SJSA1 (cell line): ENCODE measurements at regions not wholly inside any gene's neighbourhood (a gene's known extent, or its start where the extent isn't known, plus 50 kb on each side); places are given as distances from the start of the nearest gene placed in this dataset.

Experiments
- DNase-seq, 2 experiments: peaks; one replicate each; pipeline ENCODE4 v3.0.0-alpha.2; 2015 to 2020; ENCODE audit warnings: low spot score in 2 of 2, low read depth in 1 of 2
- H3K27ac ChIP-seq: fragments of 250-450 bp; sonication (Bioruptor Pico); 2 replicates; pipeline ENCODE4 v1.5.1; 2020; ENCODE audit warnings: mild to moderate bottlenecking, moderate library complexity
- H3K27me3 ChIP-seq: fragments of 250-450 bp; sonication (Bioruptor Pico); replicated peaks from 2 replicates; pipeline ENCODE4 v1.5.1; 2020; ENCODE audit warnings: mild to moderate bottlenecking, moderate library complexity
- H3K36me3 ChIP-seq: fragments of 250-450 bp; sonication (Bioruptor Pico); 2 replicates; pipeline ENCODE4 v1.5.1; 2020; ENCODE audit warnings: mild to moderate bottlenecking
- H3K4me1 ChIP-seq: fragments of 250-450 bp; sonication (Bioruptor Pico); replicated peaks from 2 replicates; pipeline ENCODE4 v1.6.1; 2021; ENCODE audit warnings: mild to moderate bottlenecking
- H3K4me3 ChIP-seq: fragments of 250-450 bp; sonication (Bioruptor Pico); 2 replicates; pipeline ENCODE4 v1.5.1; 2020; ENCODE audit warnings: mild to moderate bottlenecking
- H3K9me3 ChIP-seq: fragments of 250-450 bp; sonication (Bioruptor Pico); replicated peaks from 2 replicates; pipeline ENCODE4 v1.5.1; 2020; ENCODE audit warnings: mild to moderate bottlenecking

DNA sequence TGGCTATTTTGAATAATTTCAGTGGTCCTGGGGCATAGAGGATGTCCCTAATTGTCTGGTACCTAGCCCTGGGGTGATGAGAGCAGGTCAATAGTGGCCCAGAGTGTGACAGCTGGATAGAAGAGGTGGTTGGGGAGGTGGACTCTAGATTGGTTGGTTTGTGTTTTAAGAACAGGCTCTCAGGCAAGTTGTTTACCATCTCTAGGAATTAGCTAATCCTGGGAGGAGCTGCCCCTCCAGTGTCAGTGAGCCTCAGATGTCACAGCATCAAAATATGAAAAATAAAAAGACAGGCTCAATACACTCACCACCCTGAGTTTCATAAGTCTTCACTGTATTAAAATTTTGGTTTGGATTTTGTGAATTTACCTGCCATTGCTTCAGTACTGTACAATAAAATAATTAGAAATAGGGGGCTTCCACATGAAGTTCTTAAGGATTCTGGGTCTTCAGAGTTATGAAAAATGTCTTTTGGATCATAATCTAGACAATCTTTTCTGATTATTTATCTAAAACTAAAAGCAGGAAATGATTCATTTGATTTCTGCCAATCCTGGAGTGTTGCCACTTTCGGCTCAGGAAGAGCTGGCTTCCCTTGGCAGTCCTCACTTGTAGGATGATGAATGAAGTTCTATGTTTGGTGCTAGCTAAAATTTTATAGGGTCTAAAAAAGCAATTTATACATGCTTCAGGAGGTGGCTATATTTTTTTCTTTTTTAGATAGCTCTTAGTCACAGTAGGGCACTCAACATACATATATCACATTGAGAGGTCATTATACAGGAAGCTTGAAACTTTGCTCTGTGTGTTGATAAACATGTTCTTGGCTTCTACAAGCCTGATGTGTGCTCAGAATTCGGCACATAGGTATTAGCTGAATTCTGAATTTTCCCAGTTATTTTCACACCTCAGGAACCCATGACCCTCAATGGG, 395.1 kb downstream of the RAB28 start:
- H3K4me1 ChIP-seq, result no peaks in the 10 kb centered on the region
- H3K9me3 ChIP-seq, result no peaks in the 10 kb centered on the region
- no peak overlapping the region for H3K27ac ChIP-seq
- no peak for DNase-seq
- H3K4me3 ChIP-seq, result no peak overlapping the region
- H3K27me3 ChIP-seq, result 0 out of 2 replicates have a peak, but pooled peaks cover 3% of the 10 kb centered on the region
- H3K36me3 ChIP-seq, result no peaks in the 10 kb centered on the region

DNA sequence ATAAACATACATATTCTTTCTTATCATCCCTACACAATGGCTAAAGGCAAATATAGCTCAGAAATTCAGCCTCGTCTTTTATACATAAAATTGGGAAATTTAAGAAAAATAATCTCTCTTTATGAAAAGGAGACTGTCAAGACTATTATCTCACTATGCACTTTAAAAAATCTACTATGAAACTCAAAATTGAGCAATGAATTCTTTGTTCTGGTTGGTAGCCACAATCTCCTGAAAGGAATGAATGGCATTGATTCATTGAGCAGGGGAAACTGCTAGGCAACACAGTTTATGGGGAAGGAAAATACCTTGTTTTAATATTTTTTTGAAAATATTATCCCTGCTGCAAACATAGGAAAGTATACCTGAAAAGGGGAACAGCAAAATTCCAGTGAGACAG, 397.1 kb downstream of the RAB28 start:
- H3K27me3 ChIP-seq, result 0 out of 2 replicates have a peak, but pooled peaks cover 3% of the 10 kb centered on the region
- H3K27ac ChIP-seq, result no peak overlapping the region
- H3K4me1 ChIP-seq, result no peaks in the 10 kb centered on the region
- no peak for DNase-seq
- H3K4me3 ChIP-seq, result no peak overlapping the region
- H3K36me3 ChIP-seq, result no peaks in the 10 kb centered on the region
- H3K9me3 ChIP-seq, result peaks cover under 1% of the 10 kb centered on the region; the same call in 1 of the 2 replicates

DNA sequence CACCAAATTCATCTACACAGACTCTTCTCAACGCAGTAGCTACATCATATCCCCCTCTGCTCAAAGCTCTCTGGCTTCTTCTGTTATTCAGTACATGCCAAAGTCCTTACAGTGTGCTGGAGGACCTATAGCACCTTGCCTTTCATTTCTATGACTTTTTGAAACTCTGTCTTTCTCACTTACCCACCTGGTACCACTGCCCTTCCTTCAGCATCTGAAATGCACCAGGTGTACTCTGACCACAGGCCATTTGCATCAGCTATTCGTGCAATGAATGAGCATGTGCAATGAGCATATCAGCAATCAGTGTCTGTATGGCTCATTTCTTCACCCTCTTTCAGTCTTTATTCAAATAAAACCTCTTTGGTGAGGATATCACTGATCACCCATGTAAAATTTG, 399.9 kb downstream of the RAB28 start:
- Histone ChIP-seq H3K9me3 (peaks cover 14% of the 10 kb centered on the region), H3K27ac (no peak overlapping the region), H3K4me3 (no peak overlapping the region), H3K36me3 (no peaks in the 10 kb centered on the region), H3K27me3 (no peaks in the 10 kb centered on the region), H3K4me1 (no peaks in the 10 kb centered on the region)
- DNase-seq, result no peak

DNA sequence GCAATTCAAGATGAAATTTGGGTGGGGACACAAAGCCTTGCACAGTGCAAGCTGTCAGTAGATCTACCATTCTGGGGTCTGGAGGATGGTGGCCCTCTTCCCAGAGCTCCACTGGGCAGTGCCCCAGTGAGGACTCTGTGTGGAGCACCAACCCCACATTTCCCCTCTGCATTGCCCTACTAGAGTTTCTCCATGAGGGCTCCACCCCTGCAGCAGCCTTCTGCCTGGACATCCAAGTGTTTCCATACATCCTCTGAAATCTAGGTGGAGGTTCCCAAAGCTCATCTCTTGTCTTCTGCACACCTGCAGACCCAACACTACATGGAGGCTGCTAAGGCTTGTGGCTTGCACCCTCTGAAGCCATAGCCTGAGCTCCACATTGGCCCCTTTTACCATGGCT, 402.3 kb downstream of the RAB28 start:
- H3K27ac ChIP-seq, result no peak overlapping the region
- H3K4me3 ChIP-seq, result no peak overlapping the region
- no peaks in the 10 kb centered on the region for H3K27me3 ChIP-seq
- DNase-seq, result no peak
- H3K4me1 ChIP-seq, result no peaks in the 10 kb centered on the region
- no peaks in the 10 kb centered on the region for H3K36me3 ChIP-seq
- H3K9me3 ChIP-seq, result peaks cover 14% of the 10 kb centered on the region

DNA sequence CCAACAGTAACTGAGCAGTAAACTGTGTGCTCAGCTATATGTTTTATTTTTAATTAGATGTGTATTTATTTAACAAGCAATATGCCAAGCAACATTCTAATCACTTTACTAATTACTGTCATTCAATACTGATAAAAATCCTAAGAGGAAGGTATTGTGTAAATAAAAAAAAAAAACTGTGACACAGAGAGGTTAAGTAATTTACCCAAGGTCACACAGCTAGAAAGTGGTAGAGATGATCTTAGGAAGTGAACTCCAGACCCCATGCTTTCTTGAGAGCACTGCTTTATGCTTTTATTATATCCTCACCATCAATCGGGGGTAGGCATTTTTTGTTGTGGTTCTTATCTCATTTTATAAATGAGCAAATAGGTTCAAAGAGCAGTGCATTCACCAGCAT, 417.1 kb downstream of the RAB28 start:
- H3K27ac ChIP-seq, result no peak overlapping the region
- no peaks in the 10 kb centered on the region for H3K27me3 ChIP-seq
- H3K9me3 ChIP-seq, result no peaks in the 10 kb centered on the region

DNA sequence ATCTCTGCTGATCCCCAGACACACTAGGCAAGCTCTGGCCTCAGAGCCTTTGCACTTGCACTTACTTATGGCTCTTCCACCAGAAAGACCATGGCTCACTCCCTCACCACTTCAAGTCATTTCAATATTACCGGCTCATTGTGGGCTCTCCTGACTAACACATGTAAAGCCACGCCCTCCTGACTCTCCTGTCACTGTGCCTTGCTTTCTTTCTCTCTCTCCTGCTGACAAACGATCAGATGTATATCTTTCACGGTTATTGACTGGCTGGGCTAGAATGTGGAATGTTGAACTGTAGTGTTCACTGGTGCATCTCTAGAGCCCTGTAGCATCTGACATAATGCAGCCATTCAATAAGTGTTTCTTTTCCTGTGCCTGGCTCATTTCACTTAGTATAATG, 425.1 kb downstream of the RAB28 start:
- H3K36me3 ChIP-seq, result no peaks in the 10 kb centered on the region
- H3K27me3 ChIP-seq, result no peaks in the 10 kb centered on the region
- no peaks in the 10 kb centered on the region for H3K9me3 ChIP-seq
- no peak for DNase-seq
- H3K4me1 ChIP-seq, result no peaks in the 10 kb centered on the region
- H3K27ac ChIP-seq, result no peak overlapping the region
- no peak overlapping the region for H3K4me3 ChIP-seq

More for the DNA sequence above, 417.1 kb downstream of the RAB28 start:
- Histone ChIP-seq H3K4me1 (no peaks in the 10 kb centered on the region), H3K4me3 (no peak overlapping the region), H3K36me3 (no peaks in the 10 kb centered on the region)
- no peak for DNase-seq

DNA sequence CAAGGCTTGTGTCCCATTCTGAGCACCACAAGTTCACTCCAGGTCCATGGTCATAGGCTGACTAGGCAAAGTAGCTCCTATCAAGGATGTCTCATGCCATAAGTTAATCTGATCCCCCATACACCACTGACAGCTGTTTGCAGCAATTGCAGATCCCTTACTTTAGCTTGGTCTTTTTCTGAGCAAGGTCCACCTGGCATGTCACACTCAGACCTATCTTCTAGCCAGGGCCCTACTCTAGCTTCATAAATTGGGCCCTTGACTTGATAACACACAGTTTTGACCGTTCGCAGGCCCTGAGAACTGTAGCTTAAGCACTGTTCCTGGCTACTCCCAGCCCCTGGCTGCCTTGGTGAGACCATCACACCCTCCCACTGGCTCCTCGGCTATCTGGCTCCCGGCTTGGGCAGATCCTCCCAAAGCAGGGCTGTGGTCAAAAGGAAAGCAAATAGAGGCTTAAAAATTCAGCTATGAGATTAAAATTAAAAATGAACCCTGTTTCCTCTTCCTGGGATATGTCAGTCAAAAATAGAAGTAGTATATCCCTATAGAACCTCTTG, 427.4 kb downstream of the RAB28 start:
- DNase-seq, result no peak
- H3K4me3 ChIP-seq, result no peak overlapping the region
- no peaks in the 10 kb centered on the region for H3K4me1 ChIP-seq
- no peaks in the 10 kb centered on the region for H3K27me3 ChIP-seq
- 0 out of 2 replicates have a peak, but pooled peaks cover 2% of the 10 kb centered on the region for H3K9me3 ChIP-seq
- H3K27ac ChIP-seq, result no peak overlapping the region
- H3K36me3 ChIP-seq, result no peaks in the 10 kb centered on the region

DNA sequence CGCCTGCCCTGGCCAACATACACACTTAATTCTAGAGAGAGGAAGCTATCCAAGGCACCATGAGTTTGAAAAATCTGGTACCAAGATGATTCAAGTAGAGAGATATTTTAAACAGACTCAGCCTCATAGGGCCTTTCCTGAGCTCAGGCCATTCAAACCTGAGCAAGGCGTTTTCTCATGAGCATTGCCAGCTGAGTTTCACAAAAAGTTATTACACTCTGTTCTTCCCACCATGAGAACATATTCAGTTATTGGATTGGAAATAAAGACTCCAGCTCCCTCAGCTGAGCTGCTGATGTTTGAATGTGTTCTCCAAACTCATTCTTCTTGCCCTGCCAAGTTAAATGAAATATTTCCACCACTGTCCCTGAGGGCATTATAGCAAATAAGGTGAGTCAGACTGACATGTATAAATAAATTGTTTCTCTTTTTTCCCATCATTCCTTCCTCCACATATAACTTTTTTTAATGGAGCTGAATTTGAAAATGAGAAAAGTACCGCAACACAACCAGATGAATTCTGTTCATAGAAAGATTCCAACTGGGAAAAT, 429.6 kb downstream of the RAB28 start:
- no peaks in the 10 kb centered on the region for H3K36me3 ChIP-seq
- H3K27me3 ChIP-seq, result no peaks in the 10 kb centered on the region
- H3K4me1 ChIP-seq, result no peaks in the 10 kb centered on the region
- no peak overlapping the region for H3K4me3 ChIP-seq
- H3K27ac ChIP-seq, result no peak overlapping the region
- no peak for DNase-seq
- peaks cover 2% of the 10 kb centered on the region; the same call in 1 of the 2 replicates for H3K9me3 ChIP-seq

DNA sequence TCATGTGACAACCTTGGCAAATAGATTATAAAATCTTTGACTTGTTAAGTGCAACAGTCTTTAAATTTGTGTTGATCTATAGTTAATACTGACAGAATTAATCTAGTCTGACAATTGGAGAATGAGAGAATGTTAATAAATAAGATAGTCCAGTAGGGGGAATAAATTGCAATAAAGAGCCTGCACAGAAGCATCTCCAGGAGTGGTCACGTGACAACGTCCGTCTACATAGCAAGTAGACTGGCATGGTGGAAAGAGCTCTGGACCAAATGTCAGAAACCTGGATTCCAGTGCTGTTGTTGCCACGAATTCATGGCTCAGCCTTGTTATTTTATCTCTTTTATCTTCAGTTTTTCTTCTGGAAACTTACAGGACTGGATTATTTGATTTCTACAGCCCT, 436.5 kb downstream of the RAB28 start:
- Histone ChIP-seq H3K27me3 (no peaks in the 10 kb centered on the region), H3K4me3 (no peak overlapping the region), H3K4me1 (no peaks in the 10 kb centered on the region), H3K9me3 (no peaks in the 10 kb centered on the region; the same call in none of the 2 replicates), H3K36me3 (no peaks in the 10 kb centered on the region), H3K27ac (no peak overlapping the region)
- DNase-seq, result no peak

DNA sequence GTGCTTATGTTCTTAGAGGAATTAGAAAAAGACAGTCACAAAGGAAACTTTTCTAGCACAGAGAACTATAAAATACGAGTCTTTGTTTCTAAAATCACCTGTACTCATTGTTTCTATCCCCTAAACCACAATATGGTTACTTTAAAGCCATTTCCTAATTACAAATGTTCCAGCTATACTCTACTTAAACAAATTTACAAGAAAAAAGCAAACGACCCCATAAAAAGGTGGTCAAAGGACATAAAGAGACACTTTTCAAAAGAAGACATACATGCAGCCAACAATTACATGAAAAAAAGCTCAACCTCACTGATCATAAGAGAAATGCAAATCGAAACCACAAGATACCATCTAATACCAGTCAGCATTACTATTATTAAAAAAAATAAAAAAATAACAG, 447.3 kb downstream of the RAB28 start:
- Histone ChIP-seq H3K4me3 (no peak overlapping the region), H3K27me3 (no peaks in the 10 kb centered on the region), H3K4me1 (no peaks in the 10 kb centered on the region), H3K9me3 (0 out of 2 replicates have a peak, but pooled peaks cover 2% of the 10 kb centered on the region), H3K27ac (no peak overlapping the region), H3K36me3 (no peaks in the 10 kb centered on the region)
- DNase-seq, result no peak

DNA sequence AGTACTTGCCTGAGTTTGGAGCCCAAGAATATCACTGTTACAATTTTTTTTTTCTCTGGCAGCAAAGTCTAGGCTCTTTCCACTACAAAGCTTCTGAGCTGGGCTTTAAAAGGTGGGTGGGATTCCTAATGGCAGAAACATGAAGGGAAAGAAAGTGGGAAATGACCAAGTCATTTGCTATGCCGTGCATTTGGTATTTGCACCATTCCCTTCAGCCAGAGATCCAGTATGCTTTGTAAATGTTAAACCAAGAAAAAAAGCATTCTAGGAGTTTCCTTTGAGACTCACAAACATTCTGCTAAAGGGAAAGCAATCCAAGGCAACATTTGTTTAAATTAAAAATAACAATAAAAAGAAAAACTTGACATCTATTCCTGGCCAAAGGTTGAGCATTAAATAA, 451.2 kb downstream of the RAB28 start:
- Histone ChIP-seq H3K27me3 (no peaks in the 10 kb centered on the region), H3K36me3 (no peaks in the 10 kb centered on the region), H3K27ac (no peak overlapping the region), H3K4me3 (no peak overlapping the region), H3K4me1 (no peaks in the 10 kb centered on the region), H3K9me3 (0 out of 2 replicates have a peak, but pooled peaks cover 2% of the 10 kb centered on the region)
- no peak for DNase-seq

DNA sequence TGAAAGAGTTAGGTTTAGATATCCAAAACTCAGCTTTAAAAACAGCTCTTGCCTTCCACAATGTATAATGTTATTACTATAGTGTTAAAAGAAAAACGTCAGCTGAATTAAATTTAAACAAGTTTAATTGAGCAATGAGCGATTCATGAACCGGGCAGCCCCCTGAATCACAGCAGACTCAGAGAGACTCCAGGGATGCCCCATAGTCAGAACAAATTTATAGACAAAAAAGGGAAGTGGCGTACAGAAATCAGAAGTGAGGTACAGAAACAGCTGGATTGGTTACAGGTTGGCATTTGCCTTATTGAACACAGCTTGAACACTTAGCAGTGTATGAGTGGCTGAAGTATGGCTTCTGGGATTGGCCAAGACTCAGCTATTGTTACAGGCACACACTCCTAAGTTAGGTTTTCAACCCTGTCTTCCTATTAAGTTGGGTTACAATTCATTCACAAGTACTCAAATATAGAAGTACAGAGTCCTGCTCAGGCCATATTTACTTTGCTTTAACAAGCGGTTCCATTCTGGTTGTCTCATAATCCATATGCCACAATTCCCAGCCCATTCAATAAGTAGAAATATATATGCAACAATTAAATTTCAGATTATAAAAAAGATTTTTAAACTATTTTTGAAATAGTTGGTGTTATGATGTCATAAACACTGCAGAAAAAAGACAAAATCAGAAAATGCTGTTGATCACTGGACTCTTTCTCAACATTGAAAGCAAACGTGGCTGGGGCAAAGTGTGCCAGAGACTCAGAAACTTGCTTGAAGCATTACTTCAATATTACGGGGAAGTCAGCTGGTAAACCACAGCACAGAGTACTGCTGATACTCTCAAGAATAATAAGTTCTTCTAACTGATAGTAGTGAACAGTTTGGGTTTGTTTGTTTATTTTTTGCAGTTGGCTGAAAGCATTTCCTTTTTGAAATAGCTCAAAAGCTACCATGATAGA, 459.7 kb downstream of the RAB28 start:
- Histone ChIP-seq H3K4me3 (no peak overlapping the region), H3K27me3 (no peaks in the 10 kb centered on the region), H3K4me1 (no peaks in the 10 kb centered on the region), H3K9me3 (no peaks in the 10 kb centered on the region; the same call in 1 of the 2 replicates), H3K27ac (no peak overlapping the region), H3K36me3 (no peaks in the 10 kb centered on the region)
- no peak for DNase-seq

DNA sequence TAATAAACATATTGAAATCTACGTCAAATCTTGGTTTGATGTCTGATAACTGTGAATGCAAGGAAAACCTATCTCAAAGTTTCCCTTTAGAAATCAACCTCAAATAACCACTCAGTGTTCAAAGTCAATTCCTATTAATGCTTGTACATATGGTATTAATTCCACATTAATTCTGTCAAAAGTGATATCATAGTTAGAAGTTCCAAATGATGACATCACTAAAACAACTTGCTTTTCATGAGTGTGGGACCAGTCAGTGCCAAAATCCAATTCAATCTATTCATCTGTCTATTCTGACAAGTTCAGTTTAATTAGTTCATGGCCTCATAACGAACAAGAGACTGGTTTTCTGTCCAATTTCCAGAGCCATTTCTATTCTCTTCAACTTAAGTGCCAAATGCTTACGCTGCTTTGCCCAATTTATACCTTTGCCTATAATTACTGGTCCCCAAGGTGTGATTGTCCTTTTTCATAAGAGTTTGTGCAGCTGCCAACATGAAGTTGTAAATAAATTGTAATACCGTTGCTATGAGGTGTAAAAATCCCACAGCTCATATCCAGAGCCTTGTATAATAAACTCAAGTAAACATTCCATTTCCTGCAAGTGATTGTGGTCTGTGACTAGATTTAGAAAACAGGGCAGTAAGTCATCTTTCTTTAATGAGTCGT, 476.2 kb downstream of the RAB28 start:
- DNase-seq, result no peak
- H3K9me3 ChIP-seq, result no peaks in the 10 kb centered on the region
- H3K4me3 ChIP-seq, result no peak overlapping the region
- H3K27ac ChIP-seq, result no peak overlapping the region
- no peaks in the 10 kb centered on the region for H3K27me3 ChIP-seq
- H3K4me1 ChIP-seq, result no peaks in the 10 kb centered on the region
- no peaks in the 10 kb centered on the region for H3K36me3 ChIP-seq
